ENCODE measurements at regions not wholly inside any gene's neighbourhood (a gene's known extent, or its start where the extent isn't known, plus 50 kb on each side); places are given as distances from the start of the nearest gene placed in this dataset.

DNA sequence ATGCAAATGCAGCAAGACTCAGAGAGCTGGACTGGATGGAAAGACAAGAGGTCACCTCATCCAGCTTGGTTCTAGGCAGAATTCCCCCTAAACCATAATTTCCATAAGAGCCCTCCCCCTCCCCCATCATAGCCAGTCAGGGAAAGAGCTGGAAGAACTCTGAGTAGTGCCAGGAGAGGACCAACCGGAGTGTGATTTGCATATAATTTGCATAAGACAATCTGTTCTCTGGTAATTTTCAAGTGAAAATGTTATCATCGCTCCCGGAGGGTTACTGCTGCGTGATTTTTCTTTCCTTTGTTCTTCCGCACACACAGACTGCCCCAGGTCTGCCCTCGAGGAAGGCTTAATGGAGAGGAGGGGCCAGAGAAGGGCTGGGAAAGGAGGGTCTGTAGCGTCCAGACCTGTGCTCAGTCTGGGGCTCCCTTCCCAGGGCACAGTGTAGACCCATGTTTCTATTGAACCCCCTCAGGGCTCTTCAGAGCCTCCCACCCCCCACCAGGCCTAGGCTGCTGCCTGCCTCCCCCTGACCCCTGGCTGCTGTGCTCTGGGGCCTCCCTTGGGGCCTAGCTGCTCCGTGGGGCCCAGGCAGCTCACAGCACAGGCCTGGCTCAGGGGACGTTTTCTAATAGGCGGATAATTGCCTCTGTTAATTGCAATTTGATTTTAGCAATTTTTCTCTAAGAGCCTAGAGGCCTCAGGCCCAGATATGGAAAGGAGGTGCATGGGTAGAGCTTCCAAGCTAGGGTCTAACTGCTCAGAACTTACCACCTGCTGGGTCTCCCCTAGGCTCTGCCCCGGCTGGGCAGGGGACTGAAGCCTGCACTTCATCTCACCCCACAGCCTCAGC, 90.4 kb upstream of the PJA1 start:
- DNase-seq (no peak), ATAC-seq (no peak)
- 54% methylated on average over 6 of the region's 11 CpGs for WGBS (ENCODE audit: insufficient coverage, low coverage, low lambda C conversion rate, missing lambda C conversion rate)

DNA sequence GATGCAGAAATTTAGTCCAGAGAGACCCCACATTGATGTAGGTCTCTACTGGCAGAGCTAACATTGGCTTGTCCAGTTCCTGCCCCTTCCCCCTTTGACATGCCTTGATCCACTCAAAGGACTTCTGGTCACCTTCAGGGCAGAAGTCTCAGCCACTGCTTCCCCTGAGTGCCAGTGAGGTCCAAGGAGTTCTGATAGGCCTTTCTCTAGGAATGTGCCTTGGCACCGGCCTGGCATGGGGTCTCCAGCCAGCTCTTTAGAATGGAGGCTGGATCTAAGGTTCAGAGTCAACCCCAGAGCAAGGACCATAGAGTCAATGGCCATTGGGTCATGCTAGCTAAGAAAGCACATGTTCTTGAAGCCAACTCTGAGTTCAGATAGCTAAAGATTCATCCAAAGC, 88.6 kb upstream of the PJA1 start:
- intact Hi-C loops (cut with DNase I), result no loop called here
- ATAC-seq (no peak), DNase-seq (no peak)
- H3K9me3 ChIP-seq, result no peaks in the 10 kb centered on the region
- TF ChIP-seq POLR2A (IDR thresholded peaks at IDR 0.05) (no peak), CTCF (IDR thresholded peaks at IDR 0.05) (no peak)
- no peaks in the 10 kb centered on the region for H3K36me3 ChIP-seq
- WGBS (ENCODE audit: insufficient coverage, low coverage, low lambda C conversion rate, missing lambda C conversion rate), result 60% methylated on average over 1 of the region's 1 CpG
- no peak overlapping the region for H3K4me3 ChIP-seq
- no peaks in the 10 kb centered on the region for H3K4me1 ChIP-seq
- H3K27me3 ChIP-seq, result no peaks in the 10 kb centered on the region
- H3K27ac ChIP-seq, result no peak overlapping the region

More for the DNA sequence above, 90.4 kb upstream of the PJA1 start:
- no peak overlapping the region for H3K4me3 ChIP-seq
- H3K4me1 ChIP-seq, result no peaks in the 10 kb centered on the region
- H3K36me3 ChIP-seq, result no peaks in the 10 kb centered on the region
- no peaks in the 10 kb centered on the region for H3K27me3 ChIP-seq
- intact Hi-C loops (cut with DNase I), result no loop called here
- no peaks in the 10 kb centered on the region for H3K9me3 ChIP-seq
- no peak overlapping the region for H3K27ac ChIP-seq
- TF ChIP-seq POLR2A (IDR thresholded peaks at IDR 0.05), result no peak
- no peak for TF ChIP-seq CTCF (IDR thresholded peaks at IDR 0.05)

DNA sequence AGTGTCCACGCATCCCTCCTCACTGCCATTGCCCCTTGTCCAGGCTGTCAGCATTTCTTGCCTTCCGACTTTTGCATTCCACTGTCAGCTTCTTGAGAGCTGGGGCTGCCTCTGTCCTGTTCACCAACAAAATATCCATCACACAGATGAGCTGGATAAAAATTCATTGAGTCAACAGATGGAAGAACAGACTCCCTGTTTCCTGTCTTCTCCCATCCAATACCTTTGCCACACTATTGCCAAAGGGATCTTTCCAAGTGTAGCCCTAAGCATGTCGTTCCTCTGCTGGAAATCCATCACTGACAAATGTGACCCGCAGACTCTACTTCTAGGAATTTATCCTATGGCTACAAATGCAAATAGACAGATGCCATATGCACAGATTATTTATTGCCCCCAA, 78.0 kb upstream of the PJA1 start:
- no peak for ATAC-seq
- H3K4me1 ChIP-seq, result no peaks in the 10 kb centered on the region
- H3K36me3 ChIP-seq, result no peaks in the 10 kb centered on the region
- no peaks in the 10 kb centered on the region for H3K9me3 ChIP-seq
- intact Hi-C loops (cut with DNase I), result no loop called here
- 62% methylated on average over 4 of the region's 4 CpGs for WGBS (ENCODE audit: insufficient coverage, low coverage, low lambda C conversion rate, missing lambda C conversion rate)
- no peak overlapping the region for H3K4me3 ChIP-seq
- H3K27me3 ChIP-seq, result no peaks in the 10 kb centered on the region
- H3K27ac ChIP-seq, result no peak overlapping the region
- TF ChIP-seq POLR2A (IDR thresholded peaks at IDR 0.05), result no peak
- no peak for TF ChIP-seq CTCF (IDR thresholded peaks at IDR 0.05)
- DNase-seq, result no peak

DNA sequence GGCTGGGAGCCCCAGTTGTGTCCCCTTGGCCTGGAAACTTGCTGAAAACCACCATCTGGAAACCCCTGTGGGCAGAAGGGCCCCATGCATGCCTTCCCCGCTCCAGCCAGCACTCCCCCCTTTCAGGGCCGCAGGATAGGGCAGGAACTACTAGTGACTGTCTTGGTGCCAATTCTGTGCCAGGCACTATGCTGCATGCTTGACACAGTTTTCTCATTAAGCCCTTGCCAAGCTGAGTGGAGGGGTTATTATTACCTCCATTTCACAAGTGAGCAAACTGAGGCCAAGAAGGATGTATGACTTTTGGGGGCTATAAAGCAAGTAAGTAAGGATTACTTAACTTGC, 73.6 kb upstream of the PJA1 start:
- Histone ChIP-seq H3K27ac (no peak overlapping the region), H3K9me3 (no peaks in the 10 kb centered on the region), H3K4me1 (no peaks in the 10 kb centered on the region), H3K36me3 (no peaks in the 10 kb centered on the region), H3K4me3 (no peak overlapping the region), H3K27me3 (no peaks in the 10 kb centered on the region)
- intact Hi-C loops (cut with DNase I), result no loop called here
- no peak for ATAC-seq
- DNase-seq, result no peak
- 22% methylated on average over 1 of the region's 2 CpGs for WGBS (ENCODE audit: insufficient coverage, low coverage, low lambda C conversion rate, missing lambda C conversion rate)
- TF ChIP-seq CTCF (IDR thresholded peaks at IDR 0.05) (no peak), POLR2A (IDR thresholded peaks at IDR 0.05) (no peak)
